K562 (cell line): ENCODE measurements at regions not wholly inside any gene's neighbourhood (a gene's known extent, or its start where the extent isn't known, plus 50 kb on each side); places are given as distances from the start of the nearest gene placed in this dataset.

Source experiments
- EGR1 ChIP-seq: fragments of 450-650 bp; conservative IDR thresholded peaks from 2 replicates; pipeline ENCODE4 v1.6.1; 2017; ENCODE audit warnings: mild to moderate bottlenecking
- KLF10 ChIP-seq: fragments of 250-450 bp; sonication (Bioruptor Pico); IDR thresholded peaks from 2 replicates; pipeline ENCODE4 v1.6.1; 2021; ENCODE audit warnings: matching md5 sums
- MYC ChIP-seq, 2 experiments: fragments of 250-450 bp in 1 of 2; sonication (Bioruptor Pico) in 1 of 2; IDR thresholded peaks; 2 replicates each; pipeline versions ENCODE4 v1.5.1 to v1.6.1; 2012 to 2021; ENCODE audit warnings: low read depth in 2 of 2, borderline replicate concordance in 1 of 2, improper control_type of control experiment in 1 of 2, low read length in 1 of 2, mild to moderate bottlenecking in 1 of 2, moderate library complexity in 1 of 2
- NONO ChIP-seq, 2 experiments: fragments of 200-400 bp in 1 of 2; fragments of 450-650 bp in 1 of 2; formaldehyde crosslinking in 1 of 2; IDR thresholded peaks; 2 replicates each; pipeline ENCODE4 v1.6.1; 2017; ENCODE audit warnings: low read depth in 2 of 2, mild to moderate bottlenecking in 2 of 2, moderate library complexity in 2 of 2, low read length in 1 of 2
- NUFIP1 ChIP-seq: fragments of 450-650 bp; IDR thresholded peaks from 2 replicates; pipeline ENCODE4 v1.6.1; 2018; ENCODE audit not compliant: partially characterized antibody
- PCBP1 ChIP-seq: fragments of 200-400 bp; formaldehyde crosslinking; IDR thresholded peaks from 2 replicates; pipeline ENCODE4 v1.6.1; 2018; ENCODE audit warnings: mild to moderate bottlenecking, low read depth, low read length; ENCODE audit not compliant: poor library complexity, severe bottlenecking
- PRPF4 ChIP-seq: fragments of 200-400 bp; formaldehyde crosslinking; IDR thresholded peaks from one replicate; pipeline ENCODE4 v1.6.1; 2017; ENCODE audit warnings: low read length, low read depth, mild to moderate bottlenecking; ENCODE audit not compliant: insufficient read depth, poor library complexity, severe bottlenecking
- RBM15 ChIP-seq: fragments of 200-400 bp; formaldehyde crosslinking; IDR thresholded peaks from 2 replicates; pipeline ENCODE4 v1.6.1; 2018; ENCODE audit warnings: mild to moderate bottlenecking, low read length, moderate library complexity; ENCODE audit not compliant: insufficient read depth
- RBM34 ChIP-seq: fragments of 200-400 bp; formaldehyde crosslinking; IDR thresholded peaks from 2 replicates; pipeline ENCODE4 v1.6.1; 2018; ENCODE audit warnings: low read length, borderline replicate concordance; ENCODE audit not compliant: insufficient read depth
- TCF3 ChIP-seq: sonication (generic); formaldehyde crosslinking; IDR thresholded peaks from 2 replicates; pipeline ENCODE4 v1.4.0; 2020; ENCODE audit warnings: mild to moderate bottlenecking, missing genetic modification reagents
- XRCC3 ChIP-seq: fragments of 450-650 bp; IDR thresholded peaks from 2 replicates; pipeline ENCODE4 v1.6.1; 2017; ENCODE audit warnings: mild to moderate bottlenecking, moderate library complexity
- ZKSCAN8 ChIP-seq: fragments of 200-800 bp; sonication (Bioruptor generic); IDR thresholded peaks from 2 replicates; pipeline ENCODE4 v1.6.1; 2016; ENCODE audit warnings: missing genetic modification characterization, missing compliant biosample characterization
- ZNF445 ChIP-seq: fragments of 250-450 bp; sonication (Bioruptor Pico); IDR thresholded peaks from 2 replicates; pipeline ENCODE4 v1.4.0; 2020; ENCODE audit warnings: low read depth, mild to moderate bottlenecking, moderate library complexity
- TF ChIP-seq, protein P1 (sequence below): sonication (generic); formaldehyde crosslinking; IDR thresholded peaks from 2 replicates; pipeline ENCODE4 v1.8.0; 2023; ENCODE audit warnings: mild to moderate bottlenecking, missing genetic modification reagents
- TF ChIP-seq, protein P2 (sequence below): sonication (generic); formaldehyde crosslinking; IDR thresholded peaks from 2 replicates; pipeline ENCODE4 v1.8.1; 2023; ENCODE audit warnings: mild to moderate bottlenecking, missing genetic modification reagents
- TF ChIP-seq, protein P3 (sequence below): fragments of 450-650 bp; formaldehyde crosslinking; IDR thresholded peaks from 2 replicates; pipeline ENCODE4 v1.4.0; 2020; ENCODE audit warnings: mild to moderate bottlenecking
- TF ChIP-seq, protein P4 (sequence below), 2 experiments: fragments of 450-650 bp; IDR thresholded peaks; 2 replicates each; pipeline ENCODE4 v1.6.1; 2016
- TF ChIP-seq, protein P5 (sequence below): fragments of 450-650 bp; IDR thresholded peaks from 2 replicates; pipeline ENCODE4 v1.7.1; 2018; ENCODE audit warnings: mild to moderate bottlenecking, low read depth; ENCODE audit not compliant: partially characterized antibody

DNA sequence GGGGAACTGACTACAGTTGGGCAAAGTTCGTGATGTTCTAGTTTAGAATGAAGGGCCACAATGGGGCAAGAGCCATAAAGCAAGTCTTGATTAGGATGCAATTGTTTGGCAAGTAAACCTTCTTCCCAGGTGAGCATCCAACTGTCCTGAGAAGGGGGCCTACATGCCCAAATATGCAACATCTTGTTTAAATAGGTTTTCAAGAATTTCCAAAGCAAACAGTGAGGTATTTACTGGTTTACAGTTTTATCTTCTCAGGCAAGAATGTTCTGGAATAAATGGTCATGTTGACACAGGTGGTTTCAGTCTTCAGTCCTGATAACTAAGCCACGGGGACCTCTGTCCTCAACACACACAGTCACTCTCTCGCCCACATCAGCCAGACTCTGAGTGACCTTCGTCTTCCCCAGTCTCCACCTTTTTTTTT, 90.3 kb upstream of the FAM174B start (continued):
- no peak for TF ChIP-seq NUFIP1
- TF ChIP-seq, protein P1, sequence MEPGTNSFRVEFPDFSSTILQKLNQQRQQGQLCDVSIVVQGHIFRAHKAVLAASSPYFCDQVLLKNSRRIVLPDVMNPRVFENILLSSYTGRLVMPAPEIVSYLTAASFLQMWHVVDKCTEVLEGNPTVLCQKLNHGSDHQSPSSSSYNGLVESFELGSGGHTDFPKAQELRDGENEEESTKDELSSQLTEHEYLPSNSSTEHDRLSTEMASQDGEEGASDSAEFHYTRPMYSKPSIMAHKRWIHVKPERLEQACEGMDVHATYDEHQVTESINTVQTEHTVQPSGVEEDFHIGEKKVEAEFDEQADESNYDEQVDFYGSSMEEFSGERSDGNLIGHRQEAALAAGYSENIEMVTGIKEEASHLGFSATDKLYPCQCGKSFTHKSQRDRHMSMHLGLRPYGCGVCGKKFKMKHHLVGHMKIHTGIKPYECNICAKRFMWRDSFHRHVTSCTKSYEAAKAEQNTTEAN (CRISPR knock-in tag) = no peak
- TF ChIP-seq, protein P2, sequence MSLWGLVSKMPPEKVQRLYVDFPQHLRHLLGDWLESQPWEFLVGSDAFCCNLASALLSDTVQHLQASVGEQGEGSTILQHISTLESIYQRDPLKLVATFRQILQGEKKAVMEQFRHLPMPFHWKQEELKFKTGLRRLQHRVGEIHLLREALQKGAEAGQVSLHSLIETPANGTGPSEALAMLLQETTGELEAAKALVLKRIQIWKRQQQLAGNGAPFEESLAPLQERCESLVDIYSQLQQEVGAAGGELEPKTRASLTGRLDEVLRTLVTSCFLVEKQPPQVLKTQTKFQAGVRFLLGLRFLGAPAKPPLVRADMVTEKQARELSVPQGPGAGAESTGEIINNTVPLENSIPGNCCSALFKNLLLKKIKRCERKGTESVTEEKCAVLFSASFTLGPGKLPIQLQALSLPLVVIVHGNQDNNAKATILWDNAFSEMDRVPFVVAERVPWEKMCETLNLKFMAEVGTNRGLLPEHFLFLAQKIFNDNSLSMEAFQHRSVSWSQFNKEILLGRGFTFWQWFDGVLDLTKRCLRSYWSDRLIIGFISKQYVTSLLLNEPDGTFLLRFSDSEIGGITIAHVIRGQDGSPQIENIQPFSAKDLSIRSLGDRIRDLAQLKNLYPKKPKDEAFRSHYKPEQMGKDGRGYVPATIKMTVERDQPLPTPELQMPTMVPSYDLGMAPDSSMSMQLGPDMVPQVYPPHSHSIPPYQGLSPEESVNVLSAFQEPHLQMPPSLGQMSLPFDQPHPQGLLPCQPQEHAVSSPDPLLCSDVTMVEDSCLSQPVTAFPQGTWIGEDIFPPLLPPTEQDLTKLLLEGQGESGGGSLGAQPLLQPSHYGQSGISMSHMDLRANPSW (CRISPR knock-in tag) = no peak
- no peak for TF ChIP-seq ZNF445 (CRISPR knock-in tag)
- TF ChIP-seq RBM15 = no peak
- TF ChIP-seq TCF3 (CRISPR knock-in tag) = peak; percentile 71
- TF ChIP-seq, protein P3, sequence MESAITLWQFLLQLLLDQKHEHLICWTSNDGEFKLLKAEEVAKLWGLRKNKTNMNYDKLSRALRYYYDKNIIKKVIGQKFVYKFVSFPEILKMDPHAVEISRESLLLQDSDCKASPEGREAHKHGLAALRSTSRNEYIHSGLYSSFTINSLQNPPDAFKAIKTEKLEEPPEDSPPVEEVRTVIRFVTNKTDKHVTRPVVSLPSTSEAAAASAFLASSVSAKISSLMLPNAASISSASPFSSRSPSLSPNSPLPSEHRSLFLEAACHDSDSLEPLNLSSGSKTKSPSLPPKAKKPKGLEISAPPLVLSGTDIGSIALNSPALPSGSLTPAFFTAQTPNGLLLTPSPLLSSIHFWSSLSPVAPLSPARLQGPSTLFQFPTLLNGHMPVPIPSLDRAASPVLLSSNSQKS = no peak
- no peak for TF ChIP-seq ZKSCAN8 (CRISPR knock-in tag)
- TF ChIP-seq NONO (IDR thresholded peaks at IDR 0.05; ENCODE audit: low read depth in 2 of 2, low read length in 1 of 2) = no peak
- no peak for TF ChIP-seq RBM34
- TF ChIP-seq EGR1 = no peak
- TF ChIP-seq, protein P4, sequence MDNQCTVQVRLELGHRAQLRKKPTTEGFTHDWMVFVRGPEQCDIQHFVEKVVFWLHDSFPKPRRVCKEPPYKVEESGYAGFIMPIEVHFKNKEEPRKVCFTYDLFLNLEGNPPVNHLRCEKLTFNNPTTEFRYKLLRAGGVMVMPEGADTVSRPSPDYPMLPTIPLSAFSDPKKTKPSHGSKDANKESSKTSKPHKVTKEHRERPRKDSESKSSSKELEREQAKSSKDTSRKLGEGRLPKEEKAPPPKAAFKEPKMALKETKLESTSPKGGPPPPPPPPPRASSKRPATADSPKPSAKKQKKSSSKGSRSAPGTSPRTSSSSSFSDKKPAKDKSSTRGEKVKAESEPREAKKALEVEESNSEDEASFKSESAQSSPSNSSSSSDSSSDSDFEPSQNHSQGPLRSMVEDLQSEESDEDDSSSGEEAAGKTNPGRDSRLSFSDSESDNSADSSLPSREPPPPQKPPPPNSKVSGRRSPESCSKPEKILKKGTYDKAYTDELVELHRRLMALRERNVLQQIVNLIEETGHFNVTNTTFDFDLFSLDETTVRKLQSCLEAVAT (IDR thresholded peaks at IDR 0.05) = no peak
- TF ChIP-seq, protein P5, sequence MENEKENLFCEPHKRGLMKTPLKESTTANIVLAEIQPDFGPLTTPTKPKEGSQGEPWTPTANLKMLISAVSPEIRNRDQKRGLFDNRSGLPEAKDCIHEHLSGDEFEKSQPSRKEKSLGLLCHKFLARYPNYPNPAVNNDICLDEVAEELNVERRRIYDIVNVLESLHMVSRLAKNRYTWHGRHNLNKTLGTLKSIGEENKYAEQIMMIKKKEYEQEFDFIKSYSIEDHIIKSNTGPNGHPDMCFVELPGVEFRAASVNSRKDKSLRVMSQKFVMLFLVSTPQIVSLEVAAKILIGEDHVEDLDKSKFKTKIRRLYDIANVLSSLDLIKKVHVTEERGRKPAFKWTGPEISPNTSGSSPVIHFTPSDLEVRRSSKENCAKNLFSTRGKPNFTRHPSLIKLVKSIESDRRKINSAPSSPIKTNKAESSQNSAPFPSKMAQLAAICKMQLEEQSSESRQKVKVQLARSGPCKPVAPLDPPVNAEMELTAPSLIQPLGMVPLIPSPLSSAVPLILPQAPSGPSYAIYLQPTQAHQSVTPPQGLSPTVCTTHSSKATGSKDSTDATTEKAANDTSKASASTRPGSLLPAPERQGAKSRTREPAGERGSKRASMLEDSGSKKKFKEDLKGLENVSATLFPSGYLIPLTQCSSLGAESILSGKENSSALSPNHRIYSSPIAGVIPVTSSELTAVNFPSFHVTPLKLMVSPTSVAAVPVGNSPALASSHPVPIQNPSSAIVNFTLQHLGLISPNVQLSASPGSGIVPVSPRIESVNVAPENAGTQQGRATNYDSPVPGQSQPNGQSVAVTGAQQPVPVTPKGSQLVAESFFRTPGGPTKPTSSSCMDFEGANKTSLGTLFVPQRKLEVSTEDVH = no peak
- TF ChIP-seq PCBP1 = no peak
- TF ChIP-seq PRPF4 = no peak
- no peak for TF ChIP-seq KLF10
- TF ChIP-seq XRCC3 = no peak
- TF ChIP-seq MYC (IDR thresholded peaks at IDR 0.05; ENCODE audit: low read depth, low read length) = no peak
- TF ChIP-seq MYC (CRISPR knock-in tag; IDR thresholded peaks at IDR 0.05; ENCODE audit: borderline replicate concordance, low read depth) = no peak
